ENCODE measurements at regions not wholly inside any gene's neighbourhood (a gene's known extent, or its start where the extent isn't known, plus 50 kb on each side); places are given as distances from the start of the nearest gene placed in this dataset.
A peak's percentile ranks its signal among the peaks of the same experiment; 100 is the strongest.

GRCh38 chr1:78797108-78797781 lies 147.6 kb downstream of the IFI44 start:
- DNase-seq, result no peak

DNA sequence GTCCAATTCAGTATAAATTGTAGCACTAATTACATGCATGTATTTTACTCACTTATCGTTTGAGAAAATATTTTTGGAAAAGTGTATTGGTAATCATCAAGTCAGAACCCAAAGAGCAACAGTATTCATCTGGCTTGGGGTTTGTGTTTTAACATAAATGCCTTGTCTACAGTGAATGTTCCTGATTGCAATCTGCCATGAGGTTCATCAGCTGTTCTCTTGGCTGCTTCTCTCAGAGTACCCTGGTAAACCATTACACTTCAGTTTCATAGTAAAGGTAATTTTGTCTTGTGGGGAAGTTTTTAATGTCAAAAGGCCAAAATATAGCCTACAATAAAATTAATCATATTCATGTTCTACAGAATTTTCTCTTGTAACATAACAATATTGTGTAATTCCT lies 150.3 kb downstream of the IFI44 start:
- no peak for DNase-seq

GRCh38 chr1:78814176-78814575 lies 164.5 kb downstream of the IFI44 start:
- no peak for DNase-seq

- DNase-seq, result no peak
These were observed 175.9 kb downstream of the IFI44 start for GRCh38 chr1:78825561-78825960.

GRCh38 chr1:78829644-78830043 lies 176.9 kb downstream of the ADGRL4 start:
- no peak for DNase-seq

GRCh38 chr1:78830321-78830720 lies 176.2 kb downstream of the ADGRL4 start:
- DNase-seq, result no peak

GRCh38 chr1:78831731-78832360 lies 174.7 kb downstream of the ADGRL4 start:
- no peak for DNase-seq

- no peak for DNase-seq
These were observed 173.0 kb downstream of the ADGRL4 start for GRCh38 chr1:78833491-78833890.

GRCh38 chr1:78834201-78834741 lies 172.3 kb downstream of the ADGRL4 start:
- DNase-seq, result no peak

GRCh38 chr1:78836726-78837125 lies 169.8 kb downstream of the ADGRL4 start:
- peak; percentile 4 for DNase-seq

GRCh38 chr1:78839704-78840277 lies 166.7 kb downstream of the ADGRL4 start:
- DNase-seq, result peak; percentile 43

Data from CD4-positive, alpha-beta T cell treated with Interleukin-10 for 1 hour (primary cell).